ENCODE measurements at regions not wholly inside any gene's neighbourhood (a gene's known extent, or its start where the extent isn't known, plus 50 kb on each side); places are given as distances from the start of the nearest gene placed in this dataset.

- DNase-seq (no peak), ATAC-seq (ENCODE audit: low read depth) (no peak)
- POLR2A ChIA-PET: no interaction called here
- Histone ChIP-seq H3K36me3 (replicated peaks in 1 of 2; ENCODE audit: control extremely low read depth in 1 of 2, control insufficient read depth in 1 of 2, extremely low read depth in 1 of 2, insufficient read depth in 2 of 2, low read length in 1 of 2) (no peaks in the 10 kb centered on the region), H3K4me3 (ENCODE audit: control extremely low read depth in 1 of 5, extremely low read depth in 1 of 5, insufficient read depth in 1 of 5, low read depth in 2 of 5, low read length in 4 of 5) (no peak overlapping the region), H3K27me3 (replicated peaks in 1 of 4; ENCODE audit: control extremely low read depth in 1 of 4, control insufficient read depth in 3 of 4, insufficient read depth in 4 of 4, low read length in 3 of 4) (no peaks in the 10 kb centered on the region), H3K9ac (ENCODE audit: low read length) (no peak overlapping the region), H3K79me2 (ENCODE audit: control insufficient read depth, insufficient read depth, low read length) (no peaks in the 10 kb centered on the region), H2AFZ (ENCODE audit: insufficient read depth, low read depth, low read length, poor library complexity, severe bottlenecking) (no peak overlapping the region), H3K4me1 (ENCODE audit: control insufficient read depth in 2 of 2, insufficient read depth in 2 of 2, low read length in 2 of 2) (no peaks in the 10 kb centered on the region), H3K9me3 (ENCODE audit: control extremely low read depth in 1 of 3, control insufficient read depth in 2 of 3, insufficient read depth in 1 of 3, low read length in 2 of 3) (peaks cover 0 to 3% (median 0%) of the 10 kb centered on the region in 3 donors), H3K27ac (ENCODE audit: low read length in 2 of 2) (no peak overlapping the region), H3K4me2 (replicated peaks; ENCODE audit: low read depth, low read length, poor library complexity, severe bottlenecking) (no peak overlapping the region), H4K20me1 (ENCODE audit: control insufficient read depth, insufficient read depth, low read length, poor library complexity, severe bottlenecking) (no peaks in the 10 kb centered on the region)
- intact Hi-C loops (cut with micrococcal nuclease): no loop called here
- Mint-ChIP-seq H3K4me3 (no peak overlapping the region), H3K9me3 (ENCODE audit: insufficient read depth) (peaks cover 4% of the 10 kb centered on the region), H3K4me1 (no peaks in the 10 kb centered on the region), H3K27ac (no peak overlapping the region), H3K27me3 (no peaks in the 10 kb centered on the region)
- 93% methylated on average over 10 of the region's 11 CpGs for WGBS (ENCODE audit: insufficient coverage)
- CTCF ChIA-PET: no interaction called here
- TF ChIP-seq EZH2 (IDR thresholded peaks at IDR 0.05; ENCODE audit: borderline replicate concordance, insufficient read depth, low read depth, low read length, poor library complexity, severe bottlenecking) (no peak), CTCF (IDR thresholded peaks at IDR 0.05) (no peak)
Observed at GRCh38 chr7:46568420-46569132, 647.5 kb upstream of the IGFBP3 start.

GRCh38 chr7:46567858-46568257, 646.8 kb upstream of the IGFBP3 start:
- TF ChIP-seq EZH2 (IDR thresholded peaks at IDR 0.05; ENCODE audit: borderline replicate concordance, insufficient read depth, low read depth, low read length, poor library complexity, severe bottlenecking) (no peak), CTCF (IDR thresholded peaks at IDR 0.05) (no peak)
- H3K4me3 ChIP-seq (ENCODE audit: control extremely low read depth in 1 of 5, extremely low read depth in 1 of 5, insufficient read depth in 1 of 5, low read depth in 2 of 5, low read length in 4 of 5): no peak overlapping the region
- no peak overlapping the region for H3K27ac ChIP-seq (ENCODE audit: low read length in 2 of 2)
- H3K36me3 ChIP-seq (replicated peaks in 1 of 2; ENCODE audit: control extremely low read depth in 1 of 2, control insufficient read depth in 1 of 2, extremely low read depth in 1 of 2, insufficient read depth in 2 of 2, low read length in 1 of 2): no peaks in the 10 kb centered on the region
- H2AFZ ChIP-seq (ENCODE audit: insufficient read depth, low read depth, low read length, poor library complexity, severe bottlenecking): no peak overlapping the region
- no peak overlapping the region for H3K4me2 ChIP-seq (replicated peaks; ENCODE audit: low read depth, low read length, poor library complexity, severe bottlenecking)
- Mint-ChIP-seq H3K4me3 (no peak overlapping the region), H3K9me3 (ENCODE audit: insufficient read depth) (peaks cover 4% of the 10 kb centered on the region), H3K27me3 (no peaks in the 10 kb centered on the region), H3K27ac (no peak overlapping the region), H3K4me1 (no peaks in the 10 kb centered on the region)
- H3K4me1 ChIP-seq (ENCODE audit: control insufficient read depth in 2 of 2, insufficient read depth in 2 of 2, low read length in 2 of 2): no peaks in the 10 kb centered on the region
- 87% methylated on average over 5 of the region's 6 CpGs for whole genome bisulfite sequencing (ENCODE audit: insufficient coverage)
- DNase-seq: no peak
- no peaks in the 10 kb centered on the region for H3K79me2 ChIP-seq (ENCODE audit: control insufficient read depth, insufficient read depth, low read length)
- no peaks in the 10 kb centered on the region for H3K27me3 ChIP-seq (replicated peaks in 1 of 4; ENCODE audit: control extremely low read depth in 1 of 4, control insufficient read depth in 3 of 4, insufficient read depth in 4 of 4, low read length in 3 of 4)
- intact Hi-C loops (cut with micrococcal nuclease): no loop called here
- ChIA-PET CTCF (no interaction called here), POLR2A (no interaction called here)
- H3K9ac ChIP-seq (ENCODE audit: low read length): no peak overlapping the region
- no peaks in the 10 kb centered on the region for H4K20me1 ChIP-seq (ENCODE audit: control insufficient read depth, insufficient read depth, low read length, poor library complexity, severe bottlenecking)
- no peak for ATAC-seq (ENCODE audit: low read depth)
- peaks cover 0 to 3% (median 0%) of the 10 kb centered on the region in 3 donors for H3K9me3 ChIP-seq (ENCODE audit: control extremely low read depth in 1 of 3, control insufficient read depth in 2 of 3, insufficient read depth in 1 of 3, low read length in 2 of 3)
